Heart right ventricle (tissue), 16 donors: ENCODE measurements at regions not wholly inside any gene's neighbourhood (a gene's known extent, or its start where the extent isn't known, plus 50 kb on each side); places are given as distances from the start of the nearest gene placed in this dataset.

Source experiments
- ATAC-seq, 8 donors: fragments of 200-7000 bp; cut with Tn5 transposase; one replicate each; pipeline ENCODE4 v1.9.1; 2020; ENCODE audit warnings: mild to moderate bottlenecking in 8 of 8, moderate library complexity in 8 of 8, moderate number of reproducible peaks in 1 of 8
- DNase-seq, 2 donors: peaks; one replicate each; pipeline ENCODE4 v3.0.0-alpha.2; 2020
- H3K27ac ChIP-seq, 10 donors: fragments of 200-600 bp; sonication (generic) in 2 of 10; one replicate each; pipeline versions ENCODE4 v1.5.0 to v1.8.0; 2020 to 2022; ENCODE audit warnings: mild to moderate bottlenecking in 3 of 10
- H3K27me3 ChIP-seq, 7 donors: fragments of 200-600 bp; one replicate each; pipeline ENCODE4 v1.8.0; 2021 to 2022; ENCODE audit warnings: mild to moderate bottlenecking in 2 of 7
- H3K36me3 ChIP-seq, 9 donors: fragments of 200-600 bp; sonication (generic) in 1 of 9; one replicate each; pipeline versions ENCODE4 v1.5.0 to v1.8.0; 2020 to 2022; ENCODE audit warnings: mild to moderate bottlenecking in 2 of 9
- H3K4me1 ChIP-seq, 9 donors: fragments of 200-600 bp; sonication (generic) in 1 of 9; one replicate each; pipeline versions ENCODE4 v1.5.0 to v1.8.0; 2020 to 2022; ENCODE audit warnings: mild to moderate bottlenecking in 4 of 9
- H3K4me3 ChIP-seq, 10 donors: fragments of 200-600 bp; sonication (generic) in 2 of 10; one replicate each; pipeline versions ENCODE4 v1.5.0 to v1.8.0; 2020 to 2022; ENCODE audit warnings: mild to moderate bottlenecking in 7 of 10, moderate library complexity in 2 of 10
- H3K9me3 ChIP-seq, 11 donors: fragments of 200-600 bp in 10 of 11; sonication (generic) in 2 of 11; one replicate each; pipeline versions ENCODE4 v1.5.0 to v1.8.0; 2013 to 2022; ENCODE audit warnings: mild to moderate bottlenecking in 2 of 11, control low read depth in 1 of 11, moderate library complexity in 1 of 11
- CTCF ChIP-seq, 9 donors: fragments of 200-600 bp; sonication (generic) in 2 of 9; IDR thresholded peaks; one replicate each; pipeline versions ENCODE4 v1.5.0 to v1.8.0; 2021 to 2022; ENCODE audit warnings: antibody characterized with exemption in 9 of 9, mild to moderate bottlenecking in 5 of 9, moderate library complexity in 1 of 9
- WGBS, 2 donors: extraction: QIAGEN DNeasy Blood & Tissue Kit; methylation state at CpG; one replicate each; pipeline ENCODE4 v1.1.7; 2013; ENCODE audit warnings: inconsistent platforms in 1 of 2; 5-methylcytosine and 5-hydroxymethylcytosine counted together
- intact Hi-C, 10 donors: fragments of 100-400 bp; cut with DNase I; formaldehyde crosslinking; loops; one replicate each; pipeline versions ENCODE4 v1.11.1 to v1.14.2; 2022
- donor health status: Arrhythmogenic right ventricular cardiomyopathy.
- donor health status: ischemic (EF 13 %, LVEDD 7.1; RV severe dilation, severe dysfunction).
- donor health status: healthy with polysubstance abuse.
- donor health status: DM: no; HTN: yes; CAD: no.
- donor health status: DM: no; HTN: no; CAD: no.
- donor health status: ischemic (EF 25% LVEDD 6.9; RV normal size, moderate dysfunction).
- donor health status: ischemic (EF 25% LVEDD 5.7; RV mildly dilated, moderate dysfunction).
- donor health status: healthy.
- donor health status: DM: yes; HTN: yes; CAD: no.
- donor health status: Ischemic cardiomyopathy.
- donor health status: ischemic (EF 35%, LVEDD 5.7; RV mildly dilated, moderate dysfunction).
- donor health status: nonischemic (EF 11% LVEDD 7.7; RV severe dilation, severe dysfunction).
- donor health status: DM: yes; HTN: yes; CAD: no.
- donor health status: PGD.
- donor health status: ischemic (EF 29% LVEDD 5.4; RV normal size, mild dysfunction).
- donor health status: nonischemic (EF 23%, LVEDD 6.1; RV moderate dilation, normal function).

GRCh38 chr13:34634448-34634847 lies 307.6 kb upstream of the NBEA start:
- no peak for ATAC-seq
- Histone ChIP-seq H3K4me1 (no peaks in the 10 kb centered on the region), H3K36me3 (no peaks in the 10 kb centered on the region), H3K9me3 (no peaks in the 10 kb centered on the region), H3K27me3 (no peaks in the 10 kb centered on the region), H3K4me3 (no peak overlapping the region), H3K27ac (no peak overlapping the region)
- DNase-seq = no peak
- intact Hi-C loops = no loop called here
- WGBS, 2 donors = 79% methylated on average over 2 of the region's 2 CpGs
- no peak for TF ChIP-seq CTCF (IDR thresholded peaks at IDR 0.05)

- Histone ChIP-seq H3K9me3 (no peaks in the 10 kb centered on the region), H3K36me3 (no peaks in the 10 kb centered on the region), H3K4me1 (peaks cover 0 to 7% (median 0%) of the 10 kb centered on the region in 9 donors), H3K27me3 (no peaks in the 10 kb centered on the region), H3K4me3 (no peak overlapping the region), H3K27ac (no peak overlapping the region)
- DNase-seq (no peak), ATAC-seq (no peak)
- intact Hi-C loops = no loop called here
- TF ChIP-seq CTCF (IDR thresholded peaks at IDR 0.05) = no peak
- WGBS, 2 donors = 84 to 92% methylated on average over 1 of the region's 1 CpG
Measured at GRCh38 chr13:34637138-34637537, 304.9 kb upstream of the NBEA start.

GRCh38 chr13:34637636-34638035 lies 304.4 kb upstream of the NBEA start:
- ATAC-seq = no peak
- no peak overlapping the region for H3K4me3 ChIP-seq
- H3K4me1 ChIP-seq = peaks cover 0 to 7% (median 0%) of the 10 kb centered on the region in 9 donors
- WGBS, 2 donors = 78 to 86% methylated on average over 2 of the region's 2 CpGs
- no peak for DNase-seq
- H3K36me3 ChIP-seq = no peaks in the 10 kb centered on the region
- intact Hi-C loops = no loop called here
- TF ChIP-seq CTCF (IDR thresholded peaks at IDR 0.05) = no peak
- no peaks in the 10 kb centered on the region for H3K9me3 ChIP-seq
- H3K27ac ChIP-seq = no peak overlapping the region
- no peaks in the 10 kb centered on the region for H3K27me3 ChIP-seq

GRCh38 chr13:34638897-34639296 lies 303.2 kb upstream of the NBEA start:
- ATAC-seq (no peak), DNase-seq (no peak)
- H3K27ac ChIP-seq = no peak overlapping the region
- H3K9me3 ChIP-seq = no peaks in the 10 kb centered on the region
- no peaks in the 10 kb centered on the region for H3K36me3 ChIP-seq
- no peak overlapping the region for H3K4me3 ChIP-seq
- peaks cover 0 to 7% (median 0%) of the 10 kb centered on the region in 9 donors for H3K4me1 ChIP-seq
- no peaks in the 10 kb centered on the region for H3K27me3 ChIP-seq
- intact Hi-C loops = no loop called here
- WGBS, 2 donors = 90 to 94% methylated on average over 2 of the region's 2 CpGs
- TF ChIP-seq CTCF (IDR thresholded peaks at IDR 0.05) = no peak
